GM12891 (cell line): ENCODE measurements at regions not wholly inside any gene's neighbourhood (a gene's known extent, or its start where the extent isn't known, plus 50 kb on each side); places are given as distances from the start of the nearest gene placed in this dataset.

Experiments
- PAX5 ChIP-seq: IDR thresholded peaks from 2 replicates; pipeline ENCODE4 v1.6.1; 2011; ENCODE audit warnings: low read length, moderate library complexity, mild to moderate bottlenecking; ENCODE audit not compliant: insufficient read depth, severe bottlenecking
- POLR2A ChIP-seq: IDR thresholded peaks from 2 replicates; pipeline ENCODE4 v1.6.1; 2011; ENCODE audit warnings: low read depth, low read length, control low read depth
- POLR2AphosphoS5 ChIP-seq: IDR thresholded peaks from 2 replicates; pipeline ENCODE4 v1.6.1; 2011; ENCODE audit warnings: low read depth, low read length, control low read depth
- POU2F2 ChIP-seq: IDR thresholded peaks from 2 replicates; pipeline ENCODE4 v1.6.1; 2011; ENCODE audit warnings: low read depth, mild to moderate bottlenecking, control low read depth, low read length, moderate library complexity
- SPI1 ChIP-seq: IDR thresholded peaks from 2 replicates; pipeline ENCODE4 v1.6.1; 2011; ENCODE audit warnings: low read depth, low read length, control low read depth
- TAF1 ChIP-seq: IDR thresholded peaks from 2 replicates; pipeline ENCODE4 v1.6.1; 2011; ENCODE audit warnings: low read depth, low read length, control low read depth

- TF ChIP-seq POLR2A, result no peak
- TF ChIP-seq POLR2AphosphoS5, result no peak
- TF ChIP-seq POU2F2, result no peak
- no peak for TF ChIP-seq PAX5
- no peak for TF ChIP-seq TAF1
- no peak for TF ChIP-seq SPI1
These were observed 1730.3 kb upstream of the TENM3 start for GRCh38 chr4:180512801-180513475.
